ENCODE measurements at regions not wholly inside any gene's neighbourhood (a gene's known extent, or its start where the extent isn't known, plus 50 kb on each side); places are given as distances from the start of the nearest gene placed in this dataset.

DNA sequence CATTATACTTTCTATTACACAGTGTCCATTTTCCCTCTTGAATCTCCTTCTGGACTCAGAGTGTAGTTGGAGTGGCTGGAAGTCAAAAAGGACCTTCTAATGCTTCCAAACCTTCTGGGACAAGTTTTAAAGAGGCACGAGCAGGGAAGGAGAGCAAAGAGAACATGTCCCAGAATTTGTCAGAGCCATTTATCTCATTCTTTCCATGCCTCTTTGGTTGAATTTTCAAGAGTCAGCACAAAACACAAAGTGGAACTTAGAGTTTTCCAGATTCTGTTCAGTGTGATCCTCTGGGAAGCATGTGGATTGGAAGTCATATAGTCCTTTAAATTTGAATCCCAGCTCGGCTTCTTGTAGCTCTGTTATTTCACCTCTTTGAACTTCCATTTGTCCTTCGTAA is 138.2 kb upstream of the PWP1 start:
- Histone ChIP-seq H3K27me3 (ENCODE audit: low read length) (no peaks in the 10 kb centered on the region), H3K9ac (ENCODE audit: low read length) (no peak overlapping the region), H3K9me3 (ENCODE audit: insufficient read depth, low read length) (no peaks in the 10 kb centered on the region), H3K9me2 (replicated peaks; ENCODE audit: insufficient read depth, low read length) (no peaks in the 10 kb centered on the region), H3K27ac (ENCODE audit: low read depth, low read length) (no peak overlapping the region), H2AFZ (ENCODE audit: low read depth, low read length, severe bottlenecking) (no peak overlapping the region), H3F3A (ENCODE audit: insufficient read depth) (no peaks in the 10 kb centered on the region), H4K20me1 (ENCODE audit: low read depth, low read length) (no peaks in the 10 kb centered on the region), H3K4me3 (ENCODE audit: insufficient read depth, low read length, poor library complexity, severe bottlenecking) (no peak overlapping the region), H3K79me2 (ENCODE audit: insufficient read depth, low read length) (no peaks in the 10 kb centered on the region), H3K36me3 (ENCODE audit: low read length) (no peaks in the 10 kb centered on the region), H3K4me2 (ENCODE audit: low read depth, low read length, poor library complexity, severe bottlenecking) (no peak overlapping the region)
- TF ChIP-seq EZH2phosphoT487 (conservative IDR thresholded peaks at IDR 0.05; ENCODE audit: low read length), result no peak

DNA sequence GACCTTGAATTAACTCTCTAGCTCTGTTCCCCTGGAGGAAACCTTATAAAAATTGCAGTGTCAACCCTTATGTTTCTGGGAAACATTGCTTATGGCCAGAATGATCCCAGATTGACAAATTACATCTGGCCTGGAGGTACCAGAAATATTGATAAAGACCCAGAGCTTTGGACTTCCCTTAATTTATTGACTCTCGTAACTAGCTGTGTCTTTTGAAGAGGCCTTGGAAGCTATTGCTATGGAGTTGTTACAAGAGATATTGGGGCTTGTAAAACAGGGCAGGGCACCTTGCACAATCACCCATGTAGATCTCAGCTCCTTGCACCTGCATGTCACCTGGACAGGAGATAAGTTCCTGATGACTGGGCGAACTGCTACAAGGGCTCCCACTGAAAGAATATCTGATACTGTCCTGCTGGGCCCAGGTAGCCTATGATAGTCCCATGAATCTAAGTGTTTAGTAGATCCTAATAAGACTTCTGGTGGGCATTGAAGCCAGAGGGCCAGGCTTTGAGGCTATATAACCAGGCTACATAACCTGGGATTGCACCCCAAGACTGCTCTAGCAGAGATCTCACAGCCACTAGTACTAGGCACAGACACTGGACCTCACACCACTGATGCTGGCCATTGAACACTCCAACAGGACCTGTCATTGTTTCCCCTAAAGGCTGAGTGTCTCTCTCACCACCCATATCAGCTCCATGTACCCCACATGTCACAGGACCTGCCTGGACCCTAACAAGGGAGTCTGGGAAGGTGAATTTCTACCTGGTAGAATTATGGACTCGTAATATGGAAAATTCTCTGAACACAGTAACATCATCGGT is 135.7 kb upstream of the PWP1 start:
- no peak overlapping the region for H3K9ac ChIP-seq (ENCODE audit: low read length)
- H3K4me3 ChIP-seq (ENCODE audit: insufficient read depth, low read length, poor library complexity, severe bottlenecking), result no peak overlapping the region
- no peaks in the 10 kb centered on the region for H3K9me2 ChIP-seq (replicated peaks; ENCODE audit: insufficient read depth, low read length)
- no peak overlapping the region for H3K4me2 ChIP-seq (ENCODE audit: low read depth, low read length, poor library complexity, severe bottlenecking)
- no peak overlapping the region for H3K27ac ChIP-seq (ENCODE audit: low read depth, low read length)
- H3K9me3 ChIP-seq (ENCODE audit: insufficient read depth, low read length), result no peaks in the 10 kb centered on the region
- no peaks in the 10 kb centered on the region for H3K79me2 ChIP-seq (ENCODE audit: insufficient read depth, low read length)
- H3F3A ChIP-seq (ENCODE audit: insufficient read depth), result no peaks in the 10 kb centered on the region
- no peaks in the 10 kb centered on the region for H3K27me3 ChIP-seq (ENCODE audit: low read length)
- TF ChIP-seq EZH2phosphoT487 (conservative IDR thresholded peaks at IDR 0.05; ENCODE audit: low read length), result no peak
- TF ChIP-seq, protein P1, sequence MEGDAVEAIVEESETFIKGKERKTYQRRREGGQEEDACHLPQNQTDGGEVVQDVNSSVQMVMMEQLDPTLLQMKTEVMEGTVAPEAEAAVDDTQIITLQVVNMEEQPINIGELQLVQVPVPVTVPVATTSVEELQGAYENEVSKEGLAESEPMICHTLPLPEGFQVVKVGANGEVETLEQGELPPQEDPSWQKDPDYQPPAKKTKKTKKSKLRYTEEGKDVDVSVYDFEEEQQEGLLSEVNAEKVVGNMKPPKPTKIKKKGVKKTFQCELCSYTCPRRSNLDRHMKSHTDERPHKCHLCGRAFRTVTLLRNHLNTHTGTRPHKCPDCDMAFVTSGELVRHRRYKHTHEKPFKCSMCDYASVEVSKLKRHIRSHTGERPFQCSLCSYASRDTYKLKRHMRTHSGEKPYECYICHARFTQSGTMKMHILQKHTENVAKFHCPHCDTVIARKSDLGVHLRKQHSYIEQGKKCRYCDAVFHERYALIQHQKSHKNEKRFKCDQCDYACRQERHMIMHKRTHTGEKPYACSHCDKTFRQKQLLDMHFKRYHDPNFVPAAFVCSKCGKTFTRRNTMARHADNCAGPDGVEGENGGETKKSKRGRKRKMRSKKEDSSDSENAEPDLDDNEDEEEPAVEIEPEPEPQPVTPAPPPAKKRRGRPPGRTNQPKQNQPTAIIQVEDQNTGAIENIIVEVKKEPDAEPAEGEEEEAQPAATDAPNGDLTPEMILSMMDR (IDR thresholded peaks at IDR 0.05; ENCODE audit: insufficient read depth, low read length, poor library complexity, severe bottlenecking), result no peak
- no peaks in the 10 kb centered on the region for H4K20me1 ChIP-seq (ENCODE audit: low read depth, low read length)
- H2AFZ ChIP-seq (ENCODE audit: low read depth, low read length, severe bottlenecking), result no peak overlapping the region
- H3K36me3 ChIP-seq (ENCODE audit: low read length), result no peaks in the 10 kb centered on the region

- Histone ChIP-seq H3K79me2 (ENCODE audit: insufficient read depth, low read length) (no peaks in the 10 kb centered on the region), H3F3A (ENCODE audit: insufficient read depth) (no peaks in the 10 kb centered on the region), H3K4me3 (ENCODE audit: insufficient read depth, low read length, poor library complexity, severe bottlenecking) (no peak overlapping the region), H3K9ac (ENCODE audit: low read length) (no peak overlapping the region), H3K4me2 (ENCODE audit: low read depth, low read length, poor library complexity, severe bottlenecking) (no peak overlapping the region), H3K9me3 (ENCODE audit: insufficient read depth, low read length) (no peaks in the 10 kb centered on the region), H3K36me3 (ENCODE audit: low read length) (no peaks in the 10 kb centered on the region), H4K20me1 (ENCODE audit: low read depth, low read length) (no peaks in the 10 kb centered on the region), H3K9me2 (replicated peaks; ENCODE audit: insufficient read depth, low read length) (no peaks in the 10 kb centered on the region), H3K27me3 (ENCODE audit: low read length) (no peaks in the 10 kb centered on the region), H2AFZ (ENCODE audit: low read depth, low read length, severe bottlenecking) (no peak overlapping the region), H3K27ac (ENCODE audit: low read depth, low read length) (no peak overlapping the region)
- TF ChIP-seq, protein P1 (IDR thresholded peaks at IDR 0.05; ENCODE audit: insufficient read depth, low read length, poor library complexity, severe bottlenecking), result no peak
- no peak for TF ChIP-seq EZH2phosphoT487 (conservative IDR thresholded peaks at IDR 0.05; ENCODE audit: low read length)
Observed at GRCh38 chr12:107551434-107551833, 134.2 kb upstream of the PWP1 start.

DNA sequence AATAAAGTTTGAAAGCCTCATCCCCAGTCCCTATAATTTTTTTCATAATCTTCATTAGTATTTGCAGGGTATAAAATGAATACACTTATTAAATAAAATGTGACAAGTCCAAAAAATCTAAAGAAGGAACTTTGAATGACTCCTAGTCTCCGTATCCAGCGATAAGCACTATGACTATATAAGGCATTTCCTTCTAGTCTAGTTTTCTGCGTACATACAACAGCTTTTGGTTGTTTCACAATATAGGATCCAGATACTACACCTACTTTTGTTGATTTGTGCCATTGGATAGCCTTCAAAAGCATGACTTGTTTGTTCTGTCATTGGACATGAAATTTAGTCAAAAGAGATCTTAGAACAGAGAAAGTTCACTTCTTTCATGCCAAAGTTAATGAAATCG is 133.3 kb upstream of the PWP1 start:
- Histone ChIP-seq H3K27me3 (ENCODE audit: low read length) (no peaks in the 10 kb centered on the region), H3F3A (ENCODE audit: insufficient read depth) (no peaks in the 10 kb centered on the region), H3K4me2 (ENCODE audit: low read depth, low read length, poor library complexity, severe bottlenecking) (no peak overlapping the region), H3K9ac (ENCODE audit: low read length) (no peak overlapping the region), H2AFZ (ENCODE audit: low read depth, low read length, severe bottlenecking) (no peak overlapping the region), H3K4me3 (ENCODE audit: insufficient read depth, low read length, poor library complexity, severe bottlenecking) (no peak overlapping the region), H3K9me3 (ENCODE audit: insufficient read depth, low read length) (no peaks in the 10 kb centered on the region), H3K36me3 (ENCODE audit: low read length) (no peaks in the 10 kb centered on the region), H3K79me2 (ENCODE audit: insufficient read depth, low read length) (no peaks in the 10 kb centered on the region), H3K27ac (ENCODE audit: low read depth, low read length) (no peak overlapping the region), H4K20me1 (ENCODE audit: low read depth, low read length) (no peaks in the 10 kb centered on the region), H3K9me2 (replicated peaks; ENCODE audit: insufficient read depth, low read length) (no peaks in the 10 kb centered on the region)
- TF ChIP-seq, protein P1 (IDR thresholded peaks at IDR 0.05; ENCODE audit: insufficient read depth, low read length, poor library complexity, severe bottlenecking), result no peak
- no peak for TF ChIP-seq EZH2phosphoT487 (conservative IDR thresholded peaks at IDR 0.05; ENCODE audit: low read length)

Data from SU-DHL-6 (cell line).